GM12873 (cell line): ENCODE measurements at regions not wholly inside any gene's neighbourhood (a gene's known extent, or its start where the extent isn't known, plus 50 kb on each side); places are given as distances from the start of the nearest gene placed in this dataset.

Experiments
- TF ChIP-seq, protein P1 (sequence below): IDR thresholded peaks from 2 replicates; pipeline ENCODE4 v1.5.1; 2012; ENCODE audit warnings: low read depth, mild to moderate bottlenecking, moderate library complexity, low read length, control low read depth; ENCODE audit not compliant: insufficient read depth; ENCODE audit errors: missing control alignments

DNA sequence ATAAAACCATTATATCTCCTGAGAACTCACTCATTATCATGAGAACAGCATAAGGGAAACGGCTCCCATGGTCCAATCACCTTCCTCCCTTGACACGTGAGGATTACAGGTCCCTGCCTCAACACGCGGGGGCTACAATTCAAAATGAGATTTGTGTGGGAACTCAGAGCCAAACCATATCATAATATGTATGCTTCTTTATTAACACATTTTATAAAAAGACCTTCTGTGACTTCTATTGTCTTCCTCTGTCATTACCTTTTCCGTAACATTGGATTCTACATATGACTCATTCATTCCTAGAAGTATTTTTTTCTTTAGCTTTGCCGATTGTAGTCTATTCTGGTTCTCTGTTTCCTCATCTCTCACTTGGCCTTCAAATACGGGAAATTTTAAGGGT lies 267.2 kb upstream of the ROBO1 start:
- TF ChIP-seq, protein P1, sequence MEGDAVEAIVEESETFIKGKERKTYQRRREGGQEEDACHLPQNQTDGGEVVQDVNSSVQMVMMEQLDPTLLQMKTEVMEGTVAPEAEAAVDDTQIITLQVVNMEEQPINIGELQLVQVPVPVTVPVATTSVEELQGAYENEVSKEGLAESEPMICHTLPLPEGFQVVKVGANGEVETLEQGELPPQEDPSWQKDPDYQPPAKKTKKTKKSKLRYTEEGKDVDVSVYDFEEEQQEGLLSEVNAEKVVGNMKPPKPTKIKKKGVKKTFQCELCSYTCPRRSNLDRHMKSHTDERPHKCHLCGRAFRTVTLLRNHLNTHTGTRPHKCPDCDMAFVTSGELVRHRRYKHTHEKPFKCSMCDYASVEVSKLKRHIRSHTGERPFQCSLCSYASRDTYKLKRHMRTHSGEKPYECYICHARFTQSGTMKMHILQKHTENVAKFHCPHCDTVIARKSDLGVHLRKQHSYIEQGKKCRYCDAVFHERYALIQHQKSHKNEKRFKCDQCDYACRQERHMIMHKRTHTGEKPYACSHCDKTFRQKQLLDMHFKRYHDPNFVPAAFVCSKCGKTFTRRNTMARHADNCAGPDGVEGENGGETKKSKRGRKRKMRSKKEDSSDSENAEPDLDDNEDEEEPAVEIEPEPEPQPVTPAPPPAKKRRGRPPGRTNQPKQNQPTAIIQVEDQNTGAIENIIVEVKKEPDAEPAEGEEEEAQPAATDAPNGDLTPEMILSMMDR = no peak

DNA sequence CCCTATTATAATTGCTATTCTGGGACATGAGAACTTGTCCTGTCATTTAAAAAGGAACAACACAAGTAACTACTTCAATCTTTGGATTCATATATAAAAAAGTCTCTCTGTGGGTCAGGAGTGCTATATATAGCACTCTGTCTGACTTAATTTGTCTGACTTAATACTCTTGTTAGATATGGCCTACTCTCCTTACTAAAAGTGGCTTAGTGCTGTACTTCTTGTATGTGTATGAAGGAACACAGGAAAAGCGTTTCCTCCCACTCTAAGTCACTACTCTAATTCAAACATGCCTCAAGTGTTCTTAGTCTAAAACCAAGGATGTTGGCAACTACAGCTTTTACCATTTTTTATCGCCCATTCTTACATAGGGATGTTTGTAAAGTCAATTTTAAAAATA lies 255.2 kb upstream of the ROBO1 start:
- TF ChIP-seq, protein P1 = no peak

DNA sequence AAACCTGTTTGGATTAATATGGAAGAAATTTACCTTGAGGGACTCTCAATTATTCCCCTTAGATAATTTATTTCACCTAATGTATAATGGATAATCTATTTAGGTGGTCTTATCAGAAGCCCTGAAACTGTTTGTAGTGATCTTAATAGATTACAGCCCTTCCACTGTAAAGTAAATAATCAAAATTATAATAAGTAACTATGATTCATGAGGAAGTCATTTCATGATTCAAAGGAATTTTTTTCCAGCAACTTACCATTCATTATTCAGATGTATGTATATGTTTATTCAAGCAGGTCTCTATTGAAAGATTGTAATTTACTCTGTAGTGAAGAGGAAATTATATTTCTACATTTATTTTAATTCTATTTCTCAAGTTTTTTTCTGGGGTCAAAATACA lies 250.6 kb upstream of the ROBO1 start:
- TF ChIP-seq, protein P1 = no peak

DNA sequence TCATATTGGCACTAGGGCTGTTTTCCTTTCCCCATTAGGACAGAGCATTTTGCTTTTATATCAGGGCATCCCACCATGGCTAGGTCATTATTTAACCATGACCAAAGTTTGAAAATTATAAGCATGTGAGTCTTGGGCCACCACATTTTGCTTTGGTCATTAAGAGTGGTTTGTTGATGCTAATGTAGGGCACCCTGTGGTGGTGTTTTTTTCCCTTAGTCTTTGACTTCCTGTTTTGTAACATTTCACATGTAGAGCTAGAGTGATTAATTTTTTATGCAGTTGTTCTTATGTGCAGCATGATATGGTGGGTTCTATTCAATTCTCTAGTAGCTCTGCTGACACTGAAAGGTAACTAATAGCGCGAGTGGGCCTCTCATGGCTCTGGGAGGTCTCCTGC lies 249.6 kb upstream of the ROBO1 start:
- TF ChIP-seq, protein P1 = no peak

DNA sequence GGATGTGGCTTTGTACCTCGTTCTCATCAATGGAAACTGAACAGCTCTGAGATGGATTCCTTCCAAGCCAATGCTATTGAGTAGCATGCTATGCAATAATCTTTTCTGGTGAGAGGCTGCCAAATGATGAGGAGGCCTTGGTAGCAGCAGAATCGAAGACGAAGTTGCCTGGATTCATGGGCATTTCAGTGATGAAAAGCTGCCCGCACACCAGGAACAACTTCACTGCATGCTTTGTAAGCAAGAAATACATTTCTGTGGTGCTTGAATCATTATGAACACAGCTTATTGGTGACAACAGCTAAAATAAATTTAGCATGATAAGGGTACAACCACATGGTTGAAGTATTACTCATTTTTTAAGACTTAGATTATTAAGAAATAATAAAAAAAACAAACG lies 246.8 kb upstream of the ROBO1 start:
- TF ChIP-seq, protein P1 = no peak

DNA sequence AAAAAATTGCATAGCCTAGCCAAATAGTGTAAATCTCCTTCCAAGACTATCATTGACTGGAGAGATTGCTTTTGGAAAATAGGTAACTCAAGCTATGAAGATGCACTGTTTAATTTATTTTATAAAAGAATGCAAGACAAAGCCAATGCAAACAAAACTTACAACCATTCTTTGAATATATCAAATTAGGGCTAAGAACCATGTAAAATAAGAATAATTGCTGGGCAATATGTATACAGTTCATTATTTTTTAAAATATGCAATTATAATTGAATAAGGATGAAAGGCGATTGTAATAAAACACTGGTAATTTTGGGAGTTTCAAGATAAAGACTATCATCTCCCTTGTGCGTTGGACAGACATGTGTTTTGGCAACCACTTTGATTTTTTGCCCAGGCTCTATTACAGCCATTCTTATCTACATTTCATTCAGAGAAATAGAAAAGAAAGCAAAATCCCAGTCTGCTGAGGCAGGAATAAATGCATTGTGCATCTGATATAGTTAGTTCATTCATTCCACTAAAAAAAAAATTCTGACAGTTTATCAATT lies 242.3 kb upstream of the ROBO1 start:
- TF ChIP-seq, protein P1 = no peak

DNA sequence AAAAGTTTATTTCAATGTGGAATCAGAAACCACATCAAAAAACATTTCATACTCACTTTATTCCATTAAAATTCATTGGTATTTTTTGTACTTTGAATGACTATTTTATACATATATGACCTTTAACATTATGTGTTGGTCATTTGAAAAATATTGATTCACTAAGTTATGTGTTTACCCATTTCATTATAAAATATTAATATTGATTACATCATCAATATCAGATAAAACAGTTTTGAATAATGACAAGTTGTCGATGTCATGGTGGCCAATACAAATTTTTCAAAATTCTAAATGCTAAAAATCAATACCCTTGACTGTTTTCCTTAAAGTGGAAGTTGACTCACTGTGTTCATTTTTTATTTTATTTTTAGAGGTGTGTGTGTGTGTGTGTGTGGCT lies 239.7 kb upstream of the ROBO1 start:
- TF ChIP-seq, protein P1 = no peak
